ENCODE measurements at regions not wholly inside any gene's neighbourhood (a gene's known extent, or its start where the extent isn't known, plus 50 kb on each side); places are given as distances from the start of the nearest gene placed in this dataset.

DNA sequence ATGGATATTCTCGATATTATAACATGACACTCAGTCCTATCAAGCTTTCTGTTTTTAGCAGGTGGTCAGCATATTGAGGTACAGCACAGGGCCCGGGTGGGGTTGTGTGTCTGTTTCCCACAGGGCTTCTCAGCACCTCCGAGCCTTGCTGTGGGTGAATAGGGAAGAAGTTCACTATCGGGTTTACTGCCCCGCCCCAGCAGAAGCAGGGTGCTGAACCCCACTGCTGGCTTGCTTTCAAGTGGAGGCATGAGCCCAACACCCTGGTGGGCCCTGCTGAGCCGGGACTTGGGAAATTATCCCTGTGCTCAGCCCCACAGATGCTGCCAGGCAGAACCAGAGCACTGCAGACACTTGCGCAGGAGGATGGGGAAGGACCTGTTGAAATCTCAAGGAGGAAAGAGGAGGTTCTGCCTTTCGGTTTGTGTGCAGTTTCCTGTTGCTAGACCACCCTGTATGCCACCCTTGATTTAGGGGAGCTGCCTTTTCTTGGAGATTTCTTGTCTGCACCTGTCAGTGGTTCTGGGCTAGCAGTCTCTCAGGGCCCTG is 270.3 kb upstream of the SALL3 start:
- no peak for TF ChIP-seq ZNF274 (IDR thresholded peaks at IDR 0.05; ENCODE audit: low read depth, low read length)
- no peak for TF ChIP-seq YY1 (IDR thresholded peaks at IDR 0.05; ENCODE audit: insufficient read depth, insufficient read length)
- TF ChIP-seq SUZ12 (IDR thresholded peaks at IDR 0.05; ENCODE audit: extremely low read depth, insufficient read depth, insufficient read length): no peak
- Histone ChIP-seq H3K9ac (ENCODE audit: insufficient read length, low read depth) (no peak overlapping the region), H3K4me3 (ENCODE audit: insufficient read length, low read depth) (no peak overlapping the region), H3K4me1 (ENCODE audit: insufficient read depth, insufficient read length) (peaks cover 2% of the 10 kb centered on the region), H3K27me3 (ENCODE audit: insufficient read depth, insufficient read length) (peaks cover 3% of the 10 kb centered on the region), H3K36me3 (ENCODE audit: insufficient read depth, insufficient read length, low read length) (no peaks in the 10 kb centered on the region), H3K9me3 (ENCODE audit: insufficient read depth, low read length) (peaks cover 10% of the 10 kb centered on the region; the same call in 1 of the 2 replicates)
- DNase-seq (ENCODE audit: low read depth, low spot score): no peak

DNA sequence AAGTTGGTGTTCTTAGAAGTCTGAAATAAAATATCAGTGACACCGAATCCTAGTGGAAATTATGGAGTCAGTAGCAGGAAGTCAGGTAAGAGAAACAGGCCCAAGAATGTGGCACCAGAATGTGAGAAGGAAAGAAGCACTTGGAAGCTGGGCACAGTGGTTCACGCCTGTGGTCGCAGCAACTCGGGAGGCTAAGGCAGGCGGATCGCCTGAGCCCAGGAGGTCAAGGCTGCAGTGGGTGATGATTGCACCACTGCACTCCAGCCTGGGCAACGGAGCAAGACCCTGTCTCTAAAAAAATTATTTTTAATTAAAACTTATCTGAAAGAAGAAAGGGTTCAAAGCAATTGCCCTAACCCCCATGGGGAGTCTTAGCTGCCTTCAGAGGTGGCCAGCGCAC is 268.3 kb upstream of the SALL3 start:
- Histone ChIP-seq H3K27me3 (ENCODE audit: insufficient read depth, insufficient read length) (peaks cover 3% of the 10 kb centered on the region), H3K4me3 (ENCODE audit: insufficient read length, low read depth) (no peak overlapping the region), H3K9me3 (ENCODE audit: insufficient read depth, low read length) (peaks cover 10% of the 10 kb centered on the region; the same call in 1 of the 2 replicates), H3K9ac (ENCODE audit: insufficient read length, low read depth) (no peak overlapping the region), H3K4me1 (ENCODE audit: insufficient read depth, insufficient read length) (no peaks in the 10 kb centered on the region), H3K36me3 (ENCODE audit: insufficient read depth, insufficient read length, low read length) (no peaks in the 10 kb centered on the region)
- TF ChIP-seq ZNF274 (IDR thresholded peaks at IDR 0.05; ENCODE audit: low read depth, low read length) (no peak), SUZ12 (IDR thresholded peaks at IDR 0.05; ENCODE audit: extremely low read depth, insufficient read depth, insufficient read length) (no peak), YY1 (IDR thresholded peaks at IDR 0.05; ENCODE audit: insufficient read depth, insufficient read length) (no peak)
- DNase-seq (ENCODE audit: low read depth, low spot score): no peak

DNA sequence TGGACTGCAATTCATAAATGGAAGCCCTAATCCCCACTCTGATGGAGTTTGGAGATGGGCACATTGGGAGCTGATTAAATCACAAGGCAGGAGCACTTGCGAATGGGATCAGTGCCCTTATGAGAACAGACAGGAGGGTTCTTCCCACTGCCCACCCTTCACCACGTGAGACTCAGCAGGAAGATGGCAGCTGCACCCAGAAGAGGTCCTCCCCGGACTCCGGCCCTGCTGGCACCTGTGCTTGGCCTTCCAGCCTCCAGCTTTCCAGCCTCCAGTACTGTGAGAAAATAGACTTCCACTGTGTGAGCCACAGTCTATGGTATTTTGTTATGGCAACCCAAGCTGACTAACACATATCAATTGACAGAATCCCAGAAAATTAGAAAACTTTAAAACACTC is 267.6 kb upstream of the SALL3 start:
- Histone ChIP-seq H3K9ac (ENCODE audit: insufficient read length, low read depth) (no peak overlapping the region), H3K4me1 (ENCODE audit: insufficient read depth, insufficient read length) (no peaks in the 10 kb centered on the region), H3K4me3 (ENCODE audit: insufficient read length, low read depth) (no peak overlapping the region), H3K27me3 (ENCODE audit: insufficient read depth, insufficient read length) (peaks cover 3% of the 10 kb centered on the region), H3K9me3 (ENCODE audit: insufficient read depth, low read length) (peaks cover 10% of the 10 kb centered on the region; the same call in 1 of the 2 replicates), H3K36me3 (ENCODE audit: insufficient read depth, insufficient read length, low read length) (no peaks in the 10 kb centered on the region)
- no peak for TF ChIP-seq SUZ12 (IDR thresholded peaks at IDR 0.05; ENCODE audit: extremely low read depth, insufficient read depth, insufficient read length)
- TF ChIP-seq YY1 (IDR thresholded peaks at IDR 0.05; ENCODE audit: insufficient read depth, insufficient read length): no peak
- TF ChIP-seq ZNF274 (IDR thresholded peaks at IDR 0.05; ENCODE audit: low read depth, low read length): no peak
- DNase-seq (ENCODE audit: low read depth, low spot score): no peak

DNA sequence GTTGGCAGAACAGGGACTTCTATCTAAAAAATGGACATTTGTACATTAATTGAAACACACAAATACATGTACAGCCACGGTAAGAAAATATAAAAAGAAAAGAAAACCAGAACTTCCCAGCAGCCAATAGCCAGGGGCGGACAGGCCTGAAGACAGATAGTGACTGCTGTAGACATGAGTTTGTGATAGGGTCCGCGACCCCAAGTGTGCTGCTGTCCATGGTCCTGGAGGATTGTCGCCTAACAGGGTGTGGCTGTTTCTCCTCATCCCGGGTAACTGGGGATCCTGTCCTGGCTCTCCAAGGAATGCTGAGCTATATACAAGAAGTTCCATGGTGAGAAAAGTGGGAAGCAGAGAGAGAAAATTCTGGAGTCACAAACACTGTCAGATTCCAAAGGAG is 266.5 kb upstream of the SALL3 start:
- TF ChIP-seq ZNF274 (IDR thresholded peaks at IDR 0.05; ENCODE audit: low read depth, low read length): no peak
- no peak for TF ChIP-seq SUZ12 (IDR thresholded peaks at IDR 0.05; ENCODE audit: extremely low read depth, insufficient read depth, insufficient read length)
- no peak for TF ChIP-seq YY1 (IDR thresholded peaks at IDR 0.05; ENCODE audit: insufficient read depth, insufficient read length)
- Histone ChIP-seq H3K36me3 (ENCODE audit: insufficient read depth, insufficient read length, low read length) (no peaks in the 10 kb centered on the region), H3K4me1 (ENCODE audit: insufficient read depth, insufficient read length) (no peaks in the 10 kb centered on the region), H3K9me3 (ENCODE audit: insufficient read depth, low read length) (peaks cover 7% of the 10 kb centered on the region; the same call in 1 of the 2 replicates), H3K9ac (ENCODE audit: insufficient read length, low read depth) (no peak overlapping the region), H3K4me3 (ENCODE audit: insufficient read length, low read depth) (no peak overlapping the region), H3K27me3 (ENCODE audit: insufficient read depth, insufficient read length) (peaks cover 3% of the 10 kb centered on the region)
- peak; percentile 22 for DNase-seq (ENCODE audit: low read depth, low spot score)

DNA sequence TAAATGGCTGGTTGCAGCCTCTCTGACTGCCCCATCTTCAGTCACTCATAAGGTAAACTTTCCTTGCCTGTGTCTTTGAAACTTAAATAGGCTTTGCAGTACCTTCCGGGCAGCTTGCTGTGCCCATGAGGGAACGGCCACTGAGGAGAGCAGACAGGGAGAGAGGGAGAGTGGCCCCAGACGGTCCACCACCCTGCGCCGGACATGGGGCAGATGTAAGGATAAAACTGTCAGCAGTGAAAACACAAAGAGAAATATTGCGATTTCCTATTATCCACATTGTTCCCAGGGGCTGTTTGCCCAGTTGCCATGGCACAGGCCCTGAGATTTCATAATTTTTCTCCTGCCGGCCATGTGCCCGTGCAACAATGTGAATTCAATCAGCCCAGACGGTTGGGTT is 265.9 kb upstream of the SALL3 start:
- no peak overlapping the region for H3K9ac ChIP-seq (ENCODE audit: insufficient read length, low read depth)
- no peak overlapping the region for H3K4me3 ChIP-seq (ENCODE audit: insufficient read length, low read depth)
- DNase-seq (ENCODE audit: low read depth, low spot score): no peak
- peaks cover 3% of the 10 kb centered on the region for H3K27me3 ChIP-seq (ENCODE audit: insufficient read depth, insufficient read length)
- 0 out of 2 replicates have a peak, but pooled peaks cover under 1% of the 10 kb centered on the region for H3K9me3 ChIP-seq (ENCODE audit: insufficient read depth, low read length)
- H3K36me3 ChIP-seq (ENCODE audit: insufficient read depth, insufficient read length, low read length): no peaks in the 10 kb centered on the region
- no peaks in the 10 kb centered on the region for H3K4me1 ChIP-seq (ENCODE audit: insufficient read depth, insufficient read length)
- TF ChIP-seq YY1 (IDR thresholded peaks at IDR 0.05; ENCODE audit: insufficient read depth, insufficient read length) (no peak), SUZ12 (IDR thresholded peaks at IDR 0.05; ENCODE audit: extremely low read depth, insufficient read depth, insufficient read length) (no peak), ZNF274 (IDR thresholded peaks at IDR 0.05; ENCODE audit: low read depth, low read length) (no peak)

DNA sequence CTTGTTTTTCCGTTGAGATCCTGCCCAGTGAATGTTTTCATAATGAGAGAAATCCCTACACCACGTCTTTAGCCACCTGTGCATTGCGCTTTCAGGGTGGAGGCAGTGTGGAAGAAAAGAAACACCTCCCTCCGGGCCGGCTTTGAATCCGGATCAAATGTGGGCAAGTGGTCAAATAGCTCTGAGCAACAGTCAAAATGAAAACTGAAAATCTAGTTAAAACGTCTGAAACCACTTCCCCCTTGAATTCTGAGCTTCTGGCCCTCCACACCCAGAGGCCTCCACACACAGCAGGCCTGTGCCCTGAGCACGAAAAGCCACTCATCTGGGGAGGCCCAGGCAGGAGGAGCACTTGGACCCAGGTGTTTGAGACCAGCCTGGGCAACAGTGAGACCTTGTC is 263.6 kb upstream of the SALL3 start:
- Histone ChIP-seq H3K27me3 (ENCODE audit: insufficient read depth, insufficient read length) (peaks cover 3% of the 10 kb centered on the region), H3K9me3 (ENCODE audit: insufficient read depth, low read length) (no peaks in the 10 kb centered on the region)
- no peak for DNase-seq (ENCODE audit: low read depth, low spot score)

DNA sequence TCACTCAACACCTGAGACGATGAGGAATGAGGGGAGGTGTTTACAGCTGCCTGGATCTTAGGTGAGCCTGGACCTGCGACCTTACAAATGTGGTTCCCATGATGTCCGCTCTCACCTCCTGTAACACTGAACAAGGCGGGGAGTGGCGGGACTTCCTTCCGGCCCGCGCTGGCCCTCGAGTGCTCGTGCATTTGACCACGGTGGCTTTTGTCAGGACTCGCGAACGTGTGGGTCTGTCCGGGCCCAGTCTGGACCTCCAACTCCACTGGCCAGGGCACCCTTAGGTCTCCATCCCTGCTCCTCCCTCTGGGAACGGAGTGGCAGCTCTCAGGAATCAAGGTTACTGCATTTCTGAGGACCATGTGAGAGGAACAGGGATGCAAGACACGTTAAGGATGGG is 263.0 kb upstream of the SALL3 start:
- no peak overlapping the region for H3K9ac ChIP-seq (ENCODE audit: insufficient read length, low read depth)
- H3K36me3 ChIP-seq (ENCODE audit: insufficient read depth, insufficient read length, low read length): no peaks in the 10 kb centered on the region
- no peak for TF ChIP-seq SUZ12 (IDR thresholded peaks at IDR 0.05; ENCODE audit: extremely low read depth, insufficient read depth, insufficient read length)
- TF ChIP-seq YY1 (IDR thresholded peaks at IDR 0.05; ENCODE audit: insufficient read depth, insufficient read length): no peak
- no peak for TF ChIP-seq ZNF274 (IDR thresholded peaks at IDR 0.05; ENCODE audit: low read depth, low read length)
- H3K9me3 ChIP-seq (ENCODE audit: insufficient read depth, low read length): no peaks in the 10 kb centered on the region
- H3K4me3 ChIP-seq (ENCODE audit: insufficient read length, low read depth): no peak overlapping the region
- peaks cover 5% of the 10 kb centered on the region for H3K4me1 ChIP-seq (ENCODE audit: insufficient read depth, insufficient read length)
- peaks cover 3% of the 10 kb centered on the region for H3K27me3 ChIP-seq (ENCODE audit: insufficient read depth, insufficient read length)
- no peak for DNase-seq (ENCODE audit: low read depth, low spot score)

More for the DNA sequence above, 263.6 kb upstream of the SALL3 start:
- H3K4me3 ChIP-seq (ENCODE audit: insufficient read length, low read depth): no peak overlapping the region
- TF ChIP-seq SUZ12 (IDR thresholded peaks at IDR 0.05; ENCODE audit: extremely low read depth, insufficient read depth, insufficient read length): no peak
- no peak for TF ChIP-seq ZNF274 (IDR thresholded peaks at IDR 0.05; ENCODE audit: low read depth, low read length)
- no peak for TF ChIP-seq YY1 (IDR thresholded peaks at IDR 0.05; ENCODE audit: insufficient read depth, insufficient read length)
- H3K4me1 ChIP-seq (ENCODE audit: insufficient read depth, insufficient read length): peaks cover 4% of the 10 kb centered on the region
- no peaks in the 10 kb centered on the region for H3K36me3 ChIP-seq (ENCODE audit: insufficient read depth, insufficient read length, low read length)
- H3K9ac ChIP-seq (ENCODE audit: insufficient read length, low read depth): no peak overlapping the region
